Osteoblast (primary cell): ENCODE measurements at regions not wholly inside any gene's neighbourhood (a gene's known extent, or its start where the extent isn't known, plus 50 kb on each side); places are given as distances from the start of the nearest gene placed in this dataset.
A peak's percentile ranks its signal among the peaks of the same experiment; 100 is the strongest.
"Not testable (repeated sequence)": the region's sequence is repeated elsewhere in the genome, so short reads cannot be mapped to it uniquely, and the experiment has no call there.

ENCODE experiments used
- DNase-seq: peaks from one replicate; pipeline ENCODE4 v3.0.0; 2011; ENCODE audit warnings: low spot score, mixed read lengths; ENCODE audit not compliant: insufficient read length; ENCODE audit errors: missing footprints
- H2AFZ ChIP-seq: 2 replicates; pipeline ENCODE4 v1.6.0; 2011; ENCODE audit warnings: mild to moderate bottlenecking, low read length
- H3K27ac ChIP-seq: 2 replicates; pipeline ENCODE4 v1.5.1; 2011; ENCODE audit warnings: mild to moderate bottlenecking, low read depth, low read length, moderate library complexity
- H3K27me3 ChIP-seq: 2 replicates; pipeline ENCODE4 v1.6.0; 2012; ENCODE audit warnings: mild to moderate bottlenecking, control low read depth, inconsistent platforms, low read length, moderate library complexity; ENCODE audit not compliant: insufficient read depth
- H3K36me3 ChIP-seq: 2 replicates; pipeline ENCODE4 v1.5.1; 2011; ENCODE audit warnings: mild to moderate bottlenecking, low read length, control low read depth, moderate library complexity; ENCODE audit not compliant: insufficient read depth
- H3K4me1 ChIP-seq: 2 replicates; pipeline ENCODE4 v1.5.1; 2011; ENCODE audit warnings: mild to moderate bottlenecking, low read length, control low read depth, moderate library complexity; ENCODE audit not compliant: insufficient read depth
- H3K4me2 ChIP-seq: 2 replicates; pipeline ENCODE4 v1.6.0; 2011; ENCODE audit warnings: mild to moderate bottlenecking, low read length; ENCODE audit not compliant: insufficient read depth
- H3K4me3 ChIP-seq: fragments of 200-600 bp; sonication (generic); 3 replicates; pipeline ENCODE4 v1.5.1; 2012; ENCODE audit warnings: mild to moderate bottlenecking, low read length, inconsistent platforms; ENCODE audit not compliant: insufficient read depth
- H3K79me2 ChIP-seq: 2 replicates; pipeline ENCODE4 v1.6.0; 2012; ENCODE audit warnings: mild to moderate bottlenecking, low read length, control low read depth, inconsistent platforms; ENCODE audit not compliant: insufficient read depth
- H3K9me3 ChIP-seq: 2 replicates; pipeline ENCODE4 v1.5.1; 2011; ENCODE audit warnings: low read depth, low read length, control low read depth
- H4K20me1 ChIP-seq: 2 replicates; pipeline ENCODE4 v1.6.0; 2012; ENCODE audit warnings: mild to moderate bottlenecking, low read length, control low read depth; ENCODE audit not compliant: insufficient read depth
- CTCF ChIP-seq: IDR thresholded peaks from 2 replicates; pipeline ENCODE4 v1.5.1; 2011; ENCODE audit warnings: mild to moderate bottlenecking, low read depth, low read length, moderate library complexity; ENCODE audit errors: extremely low read depth

- no peak overlapping the region for H3K4me3 ChIP-seq
- no peaks in the 10 kb centered on the region for H3K4me1 ChIP-seq
- H3K9me3 ChIP-seq, result no peaks in the 10 kb centered on the region
- no peak overlapping the region for H3K4me2 ChIP-seq
- no peak overlapping the region for H3K27ac ChIP-seq
- no peaks in the 10 kb centered on the region for H3K79me2 ChIP-seq
- no peaks in the 10 kb centered on the region for H4K20me1 ChIP-seq
- H3K27me3 ChIP-seq, result no peaks in the 10 kb centered on the region
- H3K36me3 ChIP-seq, result no peaks in the 10 kb centered on the region
- no peak overlapping the region for H2AFZ ChIP-seq
- no peak for TF ChIP-seq CTCF
- DNase-seq, result no peak
Measured at GRCh38 chr2:101583861-101584260, 108.9 kb upstream of the RFX8 start.

- Histone ChIP-seq H3K27ac (no peak overlapping the region), H3K9me3 (no peaks in the 10 kb centered on the region), H3K36me3 (no peaks in the 10 kb centered on the region), H3K27me3 (no peaks in the 10 kb centered on the region), H3K4me2 (no peak overlapping the region), H2AFZ (no peak overlapping the region), H3K79me2 (no peaks in the 10 kb centered on the region), H3K4me3 (no peak overlapping the region), H3K4me1 (no peaks in the 10 kb centered on the region), H4K20me1 (no peaks in the 10 kb centered on the region)
- TF ChIP-seq CTCF, result no peak
- DNase-seq, result no peak
Measured at GRCh38 chr2:101581675-101582299, 106.9 kb upstream of the RFX8 start.

GRCh38 chr2:101580528-101580927 lies 105.6 kb upstream of the RFX8 start:
- no peaks in the 10 kb centered on the region for H3K9me3 ChIP-seq
- TF ChIP-seq CTCF, result no peak
- no peaks in the 10 kb centered on the region for H3K4me1 ChIP-seq
- no peak overlapping the region for H3K4me2 ChIP-seq
- no peaks in the 10 kb centered on the region for H3K36me3 ChIP-seq
- no peaks in the 10 kb centered on the region for H3K27me3 ChIP-seq
- H4K20me1 ChIP-seq, result no peaks in the 10 kb centered on the region
- H3K4me3 ChIP-seq, result no peak overlapping the region
- no peak overlapping the region for H3K27ac ChIP-seq
- no peak overlapping the region for H2AFZ ChIP-seq
- H3K79me2 ChIP-seq, result no peaks in the 10 kb centered on the region
- peak; percentile 30 for DNase-seq

GRCh38 chr2:101578671-101579070 lies 103.8 kb upstream of the RFX8 start:
- Histone ChIP-seq H3K4me3 (no peak overlapping the region), H3K4me2 (no peak overlapping the region), H3K27ac (no peak overlapping the region), H3K27me3 (no peaks in the 10 kb centered on the region), H3K9me3 (no peaks in the 10 kb centered on the region), H4K20me1 (no peaks in the 10 kb centered on the region), H3K4me1 (no peaks in the 10 kb centered on the region), H2AFZ (no peak overlapping the region), H3K79me2 (no peaks in the 10 kb centered on the region), H3K36me3 (no peaks in the 10 kb centered on the region)
- no peak for DNase-seq
- TF ChIP-seq CTCF, result no peak

- H3K4me1 ChIP-seq, H3K4me3 ChIP-seq, H3K36me3 ChIP-seq, H3K9me3 ChIP-seq, H3K79me2 ChIP-seq, H2AFZ ChIP-seq, H3K4me2 ChIP-seq, H3K27me3 ChIP-seq, H4K20me1 ChIP-seq, H3K27ac ChIP-seq, DNase-seq: not testable (repeated sequence)
Measured at GRCh38 chr2:101578135-101578534, 103.2 kb upstream of the RFX8 start.
